ENCODE measurements at regions not wholly inside any gene's neighbourhood (a gene's known extent, or its start where the extent isn't known, plus 50 kb on each side); places are given as distances from the start of the nearest gene placed in this dataset.

- WGBS, result 89% methylated on average over 2 of the region's 2 CpGs
- H3K36me3 ChIP-seq (ENCODE audit: control insufficient read depth in 4 of 4, insufficient read depth in 3 of 4, low read depth in 1 of 4, low read length in 3 of 4), result no peaks in the 10 kb centered on the region
- H3K9ac ChIP-seq (ENCODE audit: low read depth in 1 of 2, low read length in 2 of 2), result no peak overlapping the region
- no peak overlapping the region for H3K4me3 ChIP-seq (ENCODE audit: low read depth in 1 of 3, low read length in 3 of 3)
- H3K9me3 ChIP-seq (ENCODE audit: control insufficient read depth in 4 of 4, low read length in 3 of 4), result peaks cover 0 to 2% (median 0%) of the 10 kb centered on the region in 4 donors
- TF ChIP-seq JUND (IDR thresholded peaks at IDR 0.05) (no peak), HNF4G (IDR thresholded peaks at IDR 0.05) (no peak), MAX (IDR thresholded peaks at IDR 0.05) (no peak), RXRA (IDR thresholded peaks at IDR 0.05) (no peak), HNF4A (conservative IDR thresholded peaks at IDR 0.05) (no peak), YY1 (IDR thresholded peaks at IDR 0.05) (no peak), ZBTB33 (IDR thresholded peaks at IDR 0.05) (no peak), ATF3 (IDR thresholded peaks at IDR 0.05) (no peak), EGR1 (IDR thresholded peaks at IDR 0.05; ENCODE audit: low read depth in 2 of 2) (no peak), FOXA2 (IDR thresholded peaks at IDR 0.05) (no peak), REST (IDR thresholded peaks at IDR 0.05) (no peak), GABPA (IDR thresholded peaks at IDR 0.05 in 1 of 2, conservative IDR thresholded peaks at IDR 0.05 in 1 of 2) (no peak), NR2F2 (IDR thresholded peaks at IDR 0.05) (no peak), SP1 (IDR thresholded peaks at IDR 0.05) (no peak), TAF1 (conservative IDR thresholded peaks at IDR 0.05) (no peak), FOXA1 (IDR thresholded peaks at IDR 0.05) (no peak), RAD21 (IDR thresholded peaks at IDR 0.05) (no peak), CTCF (IDR thresholded peaks at IDR 0.05; ENCODE audit: low read depth, low read length, missing input control) (no peak)
- H3K27ac ChIP-seq (ENCODE audit: low read depth in 1 of 2, low read length in 2 of 2), result no peak overlapping the region
- no peak for DNase-seq (ENCODE audit: low spot score)
- no peaks in the 10 kb centered on the region for H3K27me3 ChIP-seq (ENCODE audit: control insufficient read depth in 4 of 4, insufficient read depth in 4 of 4, low read length in 3 of 4)
- H3K4me1 ChIP-seq (ENCODE audit: control insufficient read depth in 4 of 4, insufficient read depth in 4 of 4, low read length in 3 of 4), result peaks cover 0 to 12% (median 6%) of the 10 kb centered on the region in 4 donors
Measured at GRCh38 chr1:36621531-36621930, 138.8 kb upstream of the CSF3R start.

All from liver (tissue), 8 donors.